NCI-H2196 treated with DMSO at 0.1 percent for 48 hours (cell line): ENCODE measurements at regions not wholly inside any gene's neighbourhood (a gene's known extent, or its start where the extent isn't known, plus 50 kb on each side); places are given as distances from the start of the nearest gene placed in this dataset.

Experiments used
- DNase-seq: peaks from one replicate; lab custom pipeline; 2025; ENCODE audit not compliant: unreplicated experiment; lab: John Stamatoyannopoulos, UW

- no peak for DNase-seq
These were observed 541.0 kb upstream of the FZD8 start for GRCh38 chr10:36183056-36183455.

DNA sequence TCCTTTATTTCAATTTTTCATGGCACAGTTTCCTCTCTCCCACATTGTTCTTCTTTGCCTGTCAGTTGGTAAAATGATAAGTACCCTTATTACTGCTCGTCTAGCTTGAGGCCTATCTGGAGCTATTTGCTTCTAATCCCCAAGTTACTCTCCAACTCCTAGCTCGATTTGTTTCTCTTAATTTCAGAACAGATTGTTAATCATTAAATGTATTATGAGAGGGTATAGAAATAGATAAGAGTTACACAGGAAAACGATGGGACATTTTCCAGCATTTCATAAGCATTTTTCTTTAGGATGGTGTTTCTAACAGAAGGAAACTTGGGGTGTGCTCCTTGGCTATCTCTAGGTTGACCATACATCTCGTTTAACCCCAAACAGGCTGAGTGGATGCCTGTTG, 540.5 kb upstream of the FZD8 start:
- no peak for DNase-seq

- DNase-seq, result no peak
These were observed 540.1 kb upstream of the FZD8 start for GRCh38 chr10:36182179-36182566.

- DNase-seq, result no peak
These were observed 539.5 kb upstream of the FZD8 start for GRCh38 chr10:36181426-36182178.

- no peak for DNase-seq
These were observed 536.5 kb upstream of the FZD8 start for GRCh38 chr10:36178616-36179015.

- DNase-seq, result no peak
These were observed 535.0 kb upstream of the FZD8 start for GRCh38 chr10:36177071-36177470.

- DNase-seq, result no peak
These were observed 533.9 kb upstream of the FZD8 start for GRCh38 chr10:36175954-36176353.

DNA sequence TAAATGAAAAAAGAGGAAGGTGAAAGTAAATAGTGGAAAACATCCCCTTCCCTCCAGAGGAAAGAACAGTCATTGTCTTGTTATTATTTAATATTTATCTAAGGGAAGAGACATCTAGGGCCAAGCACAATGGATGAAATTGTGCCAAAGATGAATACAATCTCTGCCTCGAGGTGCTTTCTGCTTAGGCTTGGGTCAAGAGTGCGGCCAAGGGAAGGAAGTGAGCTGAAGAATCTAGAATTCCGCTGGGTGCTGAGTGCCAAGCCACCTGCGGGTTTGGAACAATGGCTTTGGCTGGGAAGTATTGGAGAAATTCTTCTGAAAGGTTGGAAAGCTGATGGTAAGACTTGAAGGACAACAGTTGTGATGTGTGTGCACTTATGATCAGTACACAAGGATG, 531.3 kb upstream of the FZD8 start:
- no peak for DNase-seq

DNA sequence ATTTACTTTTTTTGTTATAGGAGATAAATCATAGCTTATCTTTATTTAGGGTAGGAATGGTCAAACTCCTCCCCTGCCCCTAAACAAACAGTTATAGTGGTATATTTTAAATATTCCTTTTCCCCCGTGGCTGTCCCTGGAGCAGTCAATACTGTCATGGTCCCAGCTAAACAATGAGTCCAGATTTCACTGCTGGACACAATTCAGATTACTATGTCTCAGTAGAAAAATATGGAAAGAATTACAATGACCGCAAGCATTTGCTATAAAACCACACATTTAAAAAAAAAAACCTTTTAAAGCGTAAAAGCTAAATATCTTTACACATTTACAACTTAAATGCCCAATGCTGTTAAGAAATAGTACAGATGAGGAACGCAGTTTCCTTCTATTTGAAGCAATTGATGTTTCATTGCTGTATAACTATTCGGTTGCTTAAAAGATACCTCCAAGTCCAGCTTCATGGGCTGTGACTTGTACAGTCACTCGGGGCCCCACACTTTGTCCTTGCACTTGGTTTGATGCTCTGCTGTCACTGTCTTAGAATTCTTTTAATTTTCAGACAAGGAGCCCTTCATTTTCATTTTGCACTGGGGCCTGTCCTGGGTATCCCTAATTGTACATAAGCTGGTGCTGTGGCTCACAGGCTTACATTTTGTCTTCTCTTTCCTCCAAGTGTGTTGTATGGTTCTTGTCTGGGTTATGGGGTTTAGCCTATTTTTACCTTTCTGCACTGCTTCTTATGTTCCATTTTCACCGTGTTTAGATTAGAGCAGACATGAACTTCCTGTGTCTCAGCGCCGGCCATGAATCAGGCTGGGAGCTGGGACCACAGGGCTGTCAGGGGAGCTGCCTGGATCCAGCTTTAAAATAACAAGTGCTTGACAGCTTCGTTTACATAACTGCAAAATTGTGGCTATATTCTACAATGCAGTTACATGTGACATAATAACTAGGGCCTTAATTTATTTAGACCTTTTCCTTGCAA, 530.2 kb upstream of the FZD8 start:
- no peak for DNase-seq

DNA sequence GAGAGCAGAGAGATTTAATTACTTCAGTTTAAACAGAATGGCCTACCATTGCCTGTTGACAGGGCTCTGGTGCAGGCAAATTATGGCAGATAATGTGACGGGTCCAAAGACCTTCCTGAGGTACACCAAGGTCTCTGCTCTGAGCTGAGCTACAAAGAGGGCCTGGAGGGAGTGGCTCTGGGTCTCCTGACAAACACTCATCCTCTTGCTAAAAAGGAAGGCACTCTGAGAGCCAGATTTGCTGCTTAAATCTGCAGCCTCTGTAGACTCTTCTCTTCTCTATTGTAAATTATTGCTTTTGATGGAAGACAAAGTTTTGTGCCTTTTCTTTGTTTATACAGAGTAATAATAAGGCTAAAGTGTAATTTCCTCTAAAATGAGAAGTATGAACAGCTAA, 529.5 kb upstream of the FZD8 start:
- no peak for DNase-seq

DNA sequence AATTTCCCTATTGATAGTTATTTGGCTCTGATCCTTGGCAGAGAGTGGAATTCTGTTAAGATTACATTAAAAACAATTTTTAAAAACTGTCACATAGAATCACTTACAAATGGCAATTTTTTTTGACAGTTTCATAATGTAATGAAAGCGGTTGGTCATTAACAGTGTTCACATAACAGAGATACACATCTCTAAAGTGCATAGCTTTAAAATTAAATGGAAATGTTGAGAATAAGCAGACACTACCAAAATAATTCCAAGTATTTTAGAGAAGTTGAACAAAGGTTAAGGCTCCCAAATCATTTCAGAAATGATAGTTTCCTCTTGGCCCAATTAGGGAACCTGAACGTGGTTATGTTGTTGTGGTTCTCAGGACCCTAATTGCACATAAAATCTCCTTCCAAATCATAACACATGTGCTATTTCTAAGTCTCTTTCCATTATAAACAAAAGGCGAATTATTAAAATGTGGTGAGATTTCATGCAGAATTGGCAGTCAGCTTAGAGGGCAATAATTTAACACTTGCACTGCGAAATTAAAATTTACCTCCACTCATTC, 528.9 kb upstream of the FZD8 start:
- no peak for DNase-seq

- DNase-seq, result no peak
These were observed 528.1 kb upstream of the FZD8 start for GRCh38 chr10:36170142-36170719.

DNA sequence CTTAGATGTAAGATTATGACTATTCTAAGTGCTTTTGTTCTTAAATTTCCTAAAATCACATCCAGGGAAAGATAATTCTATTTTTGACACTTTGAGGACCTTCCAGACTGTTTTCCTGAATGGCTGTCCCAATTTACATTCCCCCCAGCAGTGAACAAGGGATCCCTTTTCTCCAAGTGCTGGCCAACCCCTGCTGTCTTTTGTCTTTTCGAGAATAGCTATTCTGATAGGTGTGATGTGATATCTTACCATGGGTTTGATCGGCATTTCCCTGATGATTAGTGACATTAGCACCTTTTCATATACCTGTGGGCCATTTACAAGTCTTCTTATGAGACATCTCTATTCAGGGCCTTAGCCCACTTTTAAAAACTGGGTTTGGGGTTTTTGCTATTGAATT, 526.7 kb upstream of the FZD8 start:
- DNase-seq, result no peak

GRCh38 chr10:36164556-36165504, 522.7 kb upstream of the FZD8 start:
- no peak for DNase-seq

DNA sequence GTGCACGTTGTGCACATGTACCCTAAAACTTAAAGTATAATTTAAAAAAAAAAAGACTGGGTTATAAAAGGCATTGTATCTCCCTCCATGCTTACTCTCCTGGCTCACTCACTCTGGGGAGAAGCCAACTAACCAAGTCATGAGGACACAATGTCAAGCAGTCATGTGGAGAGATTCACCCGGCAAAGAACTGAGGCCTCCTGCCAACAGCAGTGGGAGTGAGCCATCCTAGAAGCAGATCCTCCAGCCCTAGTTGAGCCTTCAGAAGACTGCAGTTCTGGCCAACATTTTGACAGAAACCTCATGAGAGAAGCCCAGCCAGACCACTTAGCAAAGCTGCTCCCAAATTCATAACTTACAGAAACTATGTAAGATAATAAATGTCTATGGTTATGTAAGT, 521.7 kb upstream of the FZD8 start:
- DNase-seq, result no peak

GRCh38 chr10:36157486-36157885, 515.4 kb upstream of the FZD8 start:
- DNase-seq, result no peak

DNA sequence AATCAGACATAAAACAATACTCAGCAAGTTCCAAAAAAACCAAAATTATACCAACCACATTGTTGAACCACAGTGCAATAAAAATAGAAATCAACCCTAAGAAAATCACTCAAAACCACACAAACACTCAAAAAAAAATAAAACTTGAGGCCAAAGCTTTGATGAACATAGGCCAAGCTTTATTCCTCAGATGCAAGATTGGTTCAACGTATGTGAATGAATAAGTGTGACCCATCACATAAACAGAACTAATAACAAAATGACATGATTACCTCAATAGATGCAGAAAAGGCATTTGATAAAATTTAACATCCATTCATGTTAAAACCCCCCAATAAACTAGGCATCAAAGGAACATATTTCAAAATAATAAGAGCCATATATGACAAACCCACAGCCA, 506.1 kb upstream of the FZD8 start:
- DNase-seq, result no peak

DNA sequence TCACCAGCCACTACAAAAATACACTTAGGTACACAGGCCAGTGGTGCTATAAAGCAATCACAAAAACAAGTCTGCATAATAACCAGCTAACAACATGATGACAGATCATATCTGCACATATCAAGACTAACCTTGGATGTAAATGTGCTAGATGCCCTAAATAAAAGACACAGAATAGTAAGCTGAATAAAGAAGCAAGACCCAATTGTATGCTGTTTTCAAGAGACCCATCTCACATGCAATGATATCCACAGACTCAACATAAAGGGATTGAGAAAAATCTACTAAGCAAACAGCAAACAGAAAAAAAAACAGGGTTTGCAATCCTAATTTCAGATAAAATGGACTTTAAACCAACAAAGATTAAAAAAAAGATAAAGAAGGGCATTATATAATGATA, 505.4 kb upstream of the FZD8 start:
- DNase-seq, result no peak

DNA sequence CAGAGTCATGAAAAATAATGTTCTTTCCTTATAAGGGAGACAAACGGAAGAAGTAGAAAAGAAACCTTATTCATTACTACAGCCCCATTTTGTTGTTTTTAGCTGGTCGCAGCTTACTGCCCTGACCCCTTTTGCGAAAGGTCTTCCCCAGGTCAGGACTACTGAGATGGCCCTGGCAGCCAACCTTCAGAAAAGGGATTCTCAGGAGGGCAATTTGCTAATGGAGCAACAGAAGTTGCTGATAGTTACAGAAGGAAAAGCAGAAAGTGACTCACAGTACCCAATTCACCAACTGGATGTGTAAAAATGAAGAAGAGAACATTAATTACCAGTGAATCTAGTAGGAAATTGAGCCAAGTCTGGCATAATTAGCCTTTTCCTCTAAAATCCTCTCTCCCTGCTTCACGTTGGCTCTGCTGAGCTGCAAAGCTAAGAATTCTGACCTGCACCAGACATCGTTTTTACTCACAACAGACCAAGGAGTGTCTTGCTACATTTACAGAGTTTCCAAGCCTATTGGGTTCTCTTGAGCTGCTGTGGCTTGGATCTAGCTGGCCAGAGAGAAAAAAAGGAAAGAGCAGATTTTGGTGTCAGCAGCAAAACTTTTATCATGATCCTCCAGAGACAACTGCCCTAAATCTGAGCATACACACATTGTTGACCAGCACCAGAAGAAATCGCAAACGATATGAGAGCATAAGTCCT, 499.9 kb upstream of the FZD8 start:
- DNase-seq, result no peak

- DNase-seq, result no peak
These were observed 487.0 kb upstream of the FZD8 start for GRCh38 chr10:36129051-36129450.
